PFSK-1 (cell line): ENCODE measurements at regions not wholly inside any gene's neighbourhood (a gene's known extent, or its start where the extent isn't known, plus 50 kb on each side); places are given as distances from the start of the nearest gene placed in this dataset.

Experiments used
- POLR2AphosphoS5 ChIP-seq: IDR thresholded peaks from 2 replicates; pipeline ENCODE4 v1.6.1; 2012; ENCODE audit warnings: low read depth, mild to moderate bottlenecking, control low read depth, low read length, moderate library complexity
- REST ChIP-seq, 2 experiments: IDR thresholded peaks; 2 replicates each; pipeline versions ENCODE4 v1.6.1 to v1.8.0; 2011 to 2012; ENCODE audit warnings: low read depth in 2 of 2, low read length in 2 of 2, control low read depth in 1 of 2, inconsistent platforms in 1 of 2, mild to moderate bottlenecking in 1 of 2, moderate library complexity in 1 of 2; ENCODE audit not compliant: insufficient read depth in 1 of 2

DNA sequence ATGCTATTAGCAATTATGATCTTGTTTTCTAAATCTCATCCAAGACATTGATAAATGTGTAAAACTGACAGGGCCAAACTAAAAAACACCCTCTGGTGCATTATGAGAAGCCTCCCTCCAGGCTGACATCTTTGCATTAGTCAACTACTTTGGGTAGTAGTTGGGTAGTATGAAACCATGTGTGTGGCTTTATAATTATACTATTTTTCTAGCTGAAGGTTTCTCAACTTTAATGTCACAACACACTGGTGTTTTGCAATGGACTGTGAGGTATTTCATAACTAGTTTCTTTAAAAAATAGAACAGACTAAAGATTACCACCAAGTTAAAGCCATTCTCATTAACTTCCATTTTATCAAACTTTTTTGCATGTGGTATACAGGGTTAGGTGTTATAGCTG is 73.1 kb upstream of the RBMS1 start:
- TF ChIP-seq REST (IDR thresholded peaks at IDR 0.05; ENCODE audit: insufficient read depth in 1 of 2, low read depth in 2 of 2, low read length in 2 of 2) (no peak), POLR2AphosphoS5 (no peak)
